HG03064 (cell line): ENCODE measurements at regions not wholly inside any gene's neighbourhood (a gene's known extent, or its start where the extent isn't known, plus 50 kb on each side); places are given as distances from the start of the nearest gene placed in this dataset.
"Not testable (repeated sequence)": the region's sequence is repeated elsewhere in the genome, so short reads cannot be mapped to it uniquely, and the experiment has no call there.

Experiments
- ATAC-seq: cut with Tn5 transposase; IDR thresholded peaks from one replicate; pipeline ENCODE4 v1.9.1; 2021; ENCODE audit warnings: low read depth; ENCODE audit not compliant: unreplicated experiment

- no peak for ATAC-seq
Measured at GRCh38 chr10:6706725-6707124, 126.6 kb upstream of the PRKCQ start.

GRCh38 chr10:6704896-6705295 is 124.8 kb upstream of the PRKCQ start:
- ATAC-seq, result no peak

GRCh38 chr10:6702833-6703232 is 122.8 kb upstream of the PRKCQ start:
- ATAC-seq, result not testable (repeated sequence)

GRCh38 chr10:6702030-6702429 is 122.0 kb upstream of the PRKCQ start:
- no peak for ATAC-seq

- no peak for ATAC-seq
Measured at GRCh38 chr10:6701289-6701688, 121.2 kb upstream of the PRKCQ start.

GRCh38 chr10:6700066-6700465 is 120.0 kb upstream of the PRKCQ start:
- no peak for ATAC-seq

- ATAC-seq, result no peak
Measured at GRCh38 chr10:6699336-6699735, 119.3 kb upstream of the PRKCQ start.

- no peak for ATAC-seq
Measured at GRCh38 chr10:6695519-6695918, 115.4 kb upstream of the PRKCQ start.

- ATAC-seq, result no peak
Measured at GRCh38 chr10:6694447-6695140, 114.5 kb upstream of the PRKCQ start.

GRCh38 chr10:6692856-6693255 is 112.8 kb upstream of the PRKCQ start:
- ATAC-seq, result no peak

- no peak for ATAC-seq
Measured at GRCh38 chr10:6692103-6692502, 112.0 kb upstream of the PRKCQ start.

- ATAC-seq, result no peak
Measured at GRCh38 chr10:6689036-6689435, 109.0 kb upstream of the PRKCQ start.

GRCh38 chr10:6680735-6681134 is 100.7 kb upstream of the PRKCQ start:
- ATAC-seq, result no peak

- no peak for ATAC-seq
Measured at GRCh38 chr10:6678956-6679355, 98.9 kb upstream of the PRKCQ start.

GRCh38 chr10:6678211-6678803 is 98.2 kb upstream of the PRKCQ start:
- no peak for ATAC-seq

- ATAC-seq, result not testable (repeated sequence)
Measured at GRCh38 chr10:6677129-6677528, 97.1 kb upstream of the PRKCQ start.

GRCh38 chr10:6674291-6674690 is 94.2 kb upstream of the PRKCQ start:
- no peak for ATAC-seq

- no peak for ATAC-seq
Measured at GRCh38 chr10:6671976-6672375, 91.9 kb upstream of the PRKCQ start.

GRCh38 chr10:6669269-6669859 is 89.3 kb upstream of the PRKCQ start:
- no peak for ATAC-seq

GRCh38 chr10:6667679-6668270 is 87.7 kb upstream of the PRKCQ start:
- ATAC-seq, result no peak

GRCh38 chr10:6667150-6667549 is 87.1 kb upstream of the PRKCQ start:
- ATAC-seq, result no peak

GRCh38 chr10:6665847-6666246 is 85.8 kb upstream of the PRKCQ start:
- no peak for ATAC-seq
